Upper lobe of left lung (tissue), 6 donors: ENCODE measurements at regions not wholly inside any gene's neighbourhood (a gene's known extent, or its start where the extent isn't known, plus 50 kb on each side); places are given as distances from the start of the nearest gene placed in this dataset.

Experiments used
- ATAC-seq, 2 donors: fragments of 200-7000 bp; cut with Tn5 transposase; one replicate each; pipeline ENCODE4 v1.9.1; 2022; ENCODE audit warnings: mild to moderate bottlenecking in 2 of 2, moderate library complexity in 2 of 2; ENCODE audit not compliant: low FRiP score in 2 of 2
- DNase-seq, 2 donors: peaks; one replicate each; pipeline ENCODE4 v3.0.0-alpha.2; 2019 to 2020
- H3K27ac ChIP-seq, 4 donors: fragments of 200-600 bp; sonication (generic); one replicate each; pipeline ENCODE4 v1.5.1; 2016 to 2019
- H3K27me3 ChIP-seq, 4 donors: fragments of 200-600 bp; sonication (generic); one replicate each; pipeline ENCODE4 v1.5.1; 2017 to 2019
- H3K36me3 ChIP-seq, 4 donors: fragments of 200-600 bp; sonication (generic); one replicate each; pipeline ENCODE4 v1.5.1; 2016 to 2019
- H3K4me1 ChIP-seq, 4 donors: fragments of 200-600 bp; sonication (generic); one replicate each; pipeline ENCODE4 v1.5.1; 2018 to 2019
- H3K4me3 ChIP-seq, 4 donors: fragments of 200-600 bp; sonication (generic); one replicate each; pipeline ENCODE4 v1.5.1; 2017 to 2019; ENCODE audit warnings: mild to moderate bottlenecking in 2 of 4, moderate library complexity in 1 of 4
- H3K9me3 ChIP-seq, 4 donors: fragments of 200-600 bp; sonication (generic); one replicate each; pipeline ENCODE4 v1.5.1; 2018 to 2019
- EP300 ChIP-seq, 4 donors: sonication (generic); formaldehyde crosslinking; IDR thresholded peaks; one replicate each; pipeline ENCODE4 v1.5.1; 2017; ENCODE audit warnings: antibody characterized with exemption in 4 of 4, control low read depth in 2 of 4
- POLR2A ChIP-seq, 4 donors: fragments of 450-650 bp; IDR thresholded peaks; one replicate each; pipeline ENCODE4 v1.5.1; 2016 to 2017; ENCODE audit warnings: antibody characterized with exemption in 4 of 4, mild to moderate bottlenecking in 2 of 4
- POLR2AphosphoS5 ChIP-seq, 2 donors: sonication (generic); formaldehyde crosslinking; IDR thresholded peaks; one replicate each; pipeline ENCODE4 v1.5.1; 2017; ENCODE audit warnings: antibody characterized with exemption in 2 of 2
- WGBS, 2 donors: methylation state at CpG; one replicate each; pipeline ENCODE4 v1.1.5; 2017 to 2018; 5-methylcytosine and 5-hydroxymethylcytosine counted together
- TF ChIP-seq, protein P1 (sequence below), 6 experiments: fragments of 450-650 bp in 4 of 6; fragments of 200-600 bp in 2 of 6; sonication (generic) in 2 of 6; IDR thresholded peaks; one replicate each; pipeline ENCODE4 v1.5.1; 2016 to 2019; ENCODE audit warnings: antibody characterized with exemption in 6 of 6
- donor health status: DM: no; HTN: no; CAD: no; lungs with moderate emphysema.
- donor health status: DM: no; HTN: yes; CAD: no; lungs with severe emphysema.

DNA sequence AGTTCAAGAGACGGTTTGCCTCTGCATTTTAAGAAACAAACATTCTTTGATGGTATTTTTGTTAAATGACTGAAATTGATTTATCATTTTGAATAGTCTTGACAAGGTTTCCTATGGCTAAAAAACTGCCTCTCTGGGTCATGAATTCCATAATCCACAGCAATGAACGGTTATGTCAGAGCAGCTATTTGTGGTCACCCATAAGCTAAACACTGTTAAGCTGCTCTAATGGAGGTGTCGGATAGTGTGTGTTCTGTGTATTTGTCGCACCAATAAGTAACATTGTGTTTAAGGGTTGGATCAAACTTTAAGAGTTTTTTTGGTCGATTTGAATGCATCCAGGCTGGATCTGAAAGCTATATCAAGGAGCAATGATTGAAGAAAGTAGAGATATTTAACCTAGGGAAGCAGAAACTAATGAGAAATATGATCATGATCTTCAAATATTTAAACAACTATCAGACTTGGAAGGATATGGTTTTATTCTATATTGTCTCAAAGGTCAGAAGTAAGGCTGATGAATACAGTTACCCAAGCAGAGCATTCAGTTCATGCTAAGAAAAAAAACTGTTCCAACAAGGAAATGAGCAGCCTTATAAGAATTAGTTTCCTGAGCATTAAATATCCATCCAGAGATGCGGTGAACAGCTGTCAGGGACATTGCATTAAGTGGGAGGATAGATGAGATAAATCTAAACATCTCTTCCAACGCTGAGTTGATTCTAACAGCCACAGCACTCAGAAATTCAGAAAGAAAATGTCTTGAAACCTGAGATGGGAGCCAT, 232.3 kb upstream of the RPS6KA3 start:
- no peak overlapping the region for H3K4me3 ChIP-seq
- H3K36me3 ChIP-seq = no peaks in the 10 kb centered on the region
- WGBS, 2 donors = 59% methylated on average over 7 of the region's 7 CpGs
- H3K27ac ChIP-seq = no peak overlapping the region
- DNase-seq (no peak), ATAC-seq (no peak)
- TF ChIP-seq POLR2A (IDR thresholded peaks at IDR 0.05) (no peak), POLR2AphosphoS5 (IDR thresholded peaks at IDR 0.05) (no peak), EP300 (IDR thresholded peaks at IDR 0.05) (no peak)
- TF ChIP-seq, protein P1, sequence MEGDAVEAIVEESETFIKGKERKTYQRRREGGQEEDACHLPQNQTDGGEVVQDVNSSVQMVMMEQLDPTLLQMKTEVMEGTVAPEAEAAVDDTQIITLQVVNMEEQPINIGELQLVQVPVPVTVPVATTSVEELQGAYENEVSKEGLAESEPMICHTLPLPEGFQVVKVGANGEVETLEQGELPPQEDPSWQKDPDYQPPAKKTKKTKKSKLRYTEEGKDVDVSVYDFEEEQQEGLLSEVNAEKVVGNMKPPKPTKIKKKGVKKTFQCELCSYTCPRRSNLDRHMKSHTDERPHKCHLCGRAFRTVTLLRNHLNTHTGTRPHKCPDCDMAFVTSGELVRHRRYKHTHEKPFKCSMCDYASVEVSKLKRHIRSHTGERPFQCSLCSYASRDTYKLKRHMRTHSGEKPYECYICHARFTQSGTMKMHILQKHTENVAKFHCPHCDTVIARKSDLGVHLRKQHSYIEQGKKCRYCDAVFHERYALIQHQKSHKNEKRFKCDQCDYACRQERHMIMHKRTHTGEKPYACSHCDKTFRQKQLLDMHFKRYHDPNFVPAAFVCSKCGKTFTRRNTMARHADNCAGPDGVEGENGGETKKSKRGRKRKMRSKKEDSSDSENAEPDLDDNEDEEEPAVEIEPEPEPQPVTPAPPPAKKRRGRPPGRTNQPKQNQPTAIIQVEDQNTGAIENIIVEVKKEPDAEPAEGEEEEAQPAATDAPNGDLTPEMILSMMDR (IDR thresholded peaks at IDR 0.05) = no peak
- H3K9me3 ChIP-seq = no peaks in the 10 kb centered on the region
- no peaks in the 10 kb centered on the region for H3K27me3 ChIP-seq
- no peaks in the 10 kb centered on the region for H3K4me1 ChIP-seq

DNA sequence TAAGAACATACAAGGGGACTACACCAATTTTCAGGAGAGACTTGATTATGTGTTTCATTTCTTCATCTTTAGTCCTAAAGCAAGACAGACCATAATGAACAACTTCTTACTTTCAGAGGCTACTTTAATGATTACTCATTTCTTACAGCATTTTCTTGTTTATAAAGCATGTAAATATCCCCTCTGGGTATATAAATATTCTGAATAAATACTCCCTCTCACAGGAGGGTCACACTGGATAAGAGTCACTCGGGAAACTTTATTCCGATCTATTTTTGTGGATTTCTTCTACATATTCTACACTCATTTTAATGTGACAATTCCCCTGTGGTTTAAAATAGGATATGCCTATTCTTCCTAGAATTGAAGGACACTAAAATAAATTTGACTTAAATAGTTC, 228.9 kb upstream of the RPS6KA3 start:
- TF ChIP-seq POLR2A (IDR thresholded peaks at IDR 0.05) = no peak
- TF ChIP-seq EP300 (IDR thresholded peaks at IDR 0.05) = no peak
- TF ChIP-seq, protein P1 (IDR thresholded peaks at IDR 0.05) = no peak
- TF ChIP-seq POLR2AphosphoS5 (IDR thresholded peaks at IDR 0.05) = no peak
- no peak for DNase-seq
- no peaks in the 10 kb centered on the region for H3K4me1 ChIP-seq
- H3K27ac ChIP-seq = no peak overlapping the region
- no peak overlapping the region for H3K4me3 ChIP-seq
- no peak for ATAC-seq
- 83 to 86% methylated on average over 2 of the region's 2 CpGs for WGBS, 2 donors
- no peaks in the 10 kb centered on the region for H3K9me3 ChIP-seq
- no peaks in the 10 kb centered on the region for H3K36me3 ChIP-seq
- H3K27me3 ChIP-seq = no peaks in the 10 kb centered on the region

DNA sequence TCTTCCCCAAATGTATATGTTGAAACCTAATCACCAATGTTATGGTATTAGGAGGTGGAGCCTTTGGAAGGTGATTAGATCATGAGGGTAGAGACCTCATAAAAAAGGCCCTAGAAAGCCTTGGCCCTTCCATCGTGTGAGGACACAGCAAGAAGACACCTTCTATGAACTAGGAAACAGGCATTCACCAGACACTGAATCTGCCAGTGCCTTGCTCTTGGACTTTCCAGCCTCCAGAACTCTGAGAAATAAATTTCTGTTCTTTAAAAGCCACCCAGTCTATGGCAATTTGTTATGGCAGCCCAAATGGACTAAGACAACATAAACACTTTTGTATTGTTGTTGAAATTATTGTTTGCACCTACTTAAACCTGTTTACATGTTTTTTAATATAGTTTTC, 221.8 kb upstream of the RPS6KA3 start:
- H3K27ac ChIP-seq = no peak overlapping the region
- ATAC-seq (no peak), DNase-seq (no peak)
- no peak for TF ChIP-seq POLR2A (IDR thresholded peaks at IDR 0.05)
- TF ChIP-seq EP300 (IDR thresholded peaks at IDR 0.05) = no peak
- TF ChIP-seq, protein P1 (IDR thresholded peaks at IDR 0.05) = no peak
- TF ChIP-seq POLR2AphosphoS5 (IDR thresholded peaks at IDR 0.05) = no peak
- no peak overlapping the region for H3K4me3 ChIP-seq
- H3K4me1 ChIP-seq = no peaks in the 10 kb centered on the region
- H3K36me3 ChIP-seq = no peaks in the 10 kb centered on the region
- 92 to 100% methylated on average over 1 of the region's 1 CpG for WGBS, 2 donors
- H3K9me3 ChIP-seq = no peaks in the 10 kb centered on the region
- no peaks in the 10 kb centered on the region for H3K27me3 ChIP-seq

DNA sequence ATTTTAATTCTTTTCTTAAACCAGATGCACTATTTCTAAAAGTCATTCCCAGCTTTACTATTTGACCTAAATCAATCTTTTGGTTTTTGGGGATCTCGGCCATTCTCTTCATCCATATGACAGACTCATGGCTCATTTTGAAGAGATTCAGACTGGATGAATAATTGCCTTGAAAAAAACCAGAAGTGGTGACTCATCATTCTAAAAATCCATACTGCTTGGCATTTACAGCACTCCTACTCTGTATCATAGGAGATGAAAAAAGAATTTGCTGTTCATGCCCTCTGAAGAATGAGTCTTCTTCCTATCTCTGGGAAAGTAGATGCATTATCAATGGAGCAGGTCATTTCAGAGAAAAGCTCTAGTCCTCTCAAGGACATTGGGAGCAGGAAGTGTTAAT, 220.5 kb upstream of the RPS6KA3 start:
- Histone ChIP-seq H3K27ac (no peak overlapping the region), H3K36me3 (no peaks in the 10 kb centered on the region), H3K4me1 (no peaks in the 10 kb centered on the region), H3K9me3 (no peaks in the 10 kb centered on the region), H3K4me3 (no peak overlapping the region), H3K27me3 (no peaks in the 10 kb centered on the region)
- no peak for DNase-seq
- WGBS, 2 donors = 86 to 95% methylated on average over 1 of the region's 1 CpG
- ATAC-seq = no peak
- TF ChIP-seq POLR2A (IDR thresholded peaks at IDR 0.05) = no peak
- no peak for TF ChIP-seq POLR2AphosphoS5 (IDR thresholded peaks at IDR 0.05)
- TF ChIP-seq, protein P1 (IDR thresholded peaks at IDR 0.05) = no peak
- no peak for TF ChIP-seq EP300 (IDR thresholded peaks at IDR 0.05)

DNA sequence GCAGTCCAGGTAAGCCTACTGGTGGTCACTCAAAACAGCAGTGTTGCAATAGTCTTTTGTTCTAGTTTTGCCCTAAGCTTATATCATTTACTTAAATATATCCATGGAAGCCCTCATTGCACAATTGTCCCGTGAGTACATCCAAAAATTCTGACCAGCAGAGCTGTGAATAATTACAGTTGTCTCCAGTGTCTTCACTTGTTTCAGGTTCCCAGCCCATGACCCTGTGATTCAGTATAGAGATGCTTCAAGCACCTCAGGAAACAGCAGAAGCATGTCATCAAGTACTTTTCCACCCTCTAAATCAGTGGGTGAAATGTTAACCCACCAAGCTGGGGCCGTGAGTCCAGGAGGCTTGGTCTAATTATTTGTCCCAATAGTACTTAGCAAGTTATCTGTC, 214.9 kb upstream of the RPS6KA3 start:
- no peak for TF ChIP-seq EP300 (IDR thresholded peaks at IDR 0.05)
- TF ChIP-seq, protein P1 (IDR thresholded peaks at IDR 0.05) = no peak
- TF ChIP-seq POLR2A (IDR thresholded peaks at IDR 0.05) = no peak
- TF ChIP-seq POLR2AphosphoS5 (IDR thresholded peaks at IDR 0.05) = no peak
- WGBS, 2 donors = 73 to 90% methylated on average over 2 of the region's 2 CpGs
- no peaks in the 10 kb centered on the region for H3K9me3 ChIP-seq
- ATAC-seq (no peak), DNase-seq (no peak)
- H3K27ac ChIP-seq = no peak overlapping the region
- no peaks in the 10 kb centered on the region for H3K4me1 ChIP-seq
- no peak overlapping the region for H3K4me3 ChIP-seq
- no peaks in the 10 kb centered on the region for H3K27me3 ChIP-seq
- H3K36me3 ChIP-seq = no peaks in the 10 kb centered on the region
